Renal cortical epithelial cell (primary cell): ENCODE measurements at regions not wholly inside any gene's neighbourhood (a gene's known extent, or its start where the extent isn't known, plus 50 kb on each side); places are given as distances from the start of the nearest gene placed in this dataset.
A peak's percentile ranks its signal among the peaks of the same experiment; 100 is the strongest.
"Not testable (repeated sequence)": the region's sequence is repeated elsewhere in the genome, so short reads cannot be mapped to it uniquely, and the experiment has no call there.

Source experiments
- DNase-seq: peaks from one replicate; pipeline ENCODE4 v3.0.0-alpha.2; 2011; ENCODE audit warnings: low read depth

- no peak for DNase-seq
Measured at GRCh38 chr1:195697130-195697529, 911.1 kb downstream of the KCNT2 start.

GRCh38 chr1:195686764-195687163 is 921.5 kb downstream of the KCNT2 start:
- DNase-seq: no peak

- peak; percentile 74 for DNase-seq
Measured at GRCh38 chr1:195664628-195665027, 943.6 kb downstream of the KCNT2 start.

GRCh38 chr1:195663549-195664280 is 944.5 kb downstream of the KCNT2 start:
- peak; percentile 89 for DNase-seq

GRCh38 chr1:195656780-195657179 is 951.5 kb downstream of the KCNT2 start:
- no peak for DNase-seq

GRCh38 chr1:195648875-195649274 is 959.4 kb downstream of the KCNT2 start:
- DNase-seq: not testable (repeated sequence)

GRCh38 chr1:195637539-195637938 is 970.7 kb downstream of the KCNT2 start:
- DNase-seq: no peak

GRCh38 chr1:195618287-195618686 is 990.0 kb downstream of the KCNT2 start:
- DNase-seq: no peak

GRCh38 chr1:195617106-195617505 is 991.1 kb downstream of the KCNT2 start:
- no peak for DNase-seq

- DNase-seq: no peak
Measured at GRCh38 chr1:195608883-195609282, 999.4 kb downstream of the KCNT2 start.

- no peak for DNase-seq
Measured at GRCh38 chr1:195606483-195606882, 1001.8 kb downstream of the KCNT2 start.

- DNase-seq: peak; percentile 6
Measured at GRCh38 chr1:195604287-195604686, 1004.0 kb downstream of the KCNT2 start.

GRCh38 chr1:195597891-195598290 is 1010.3 kb downstream of the KCNT2 start:
- DNase-seq: no peak

GRCh38 chr1:195594773-195595172 is 1013.5 kb downstream of the KCNT2 start:
- DNase-seq: no peak

GRCh38 chr1:195594322-195594721 is 1013.9 kb downstream of the KCNT2 start:
- no peak for DNase-seq

- peak; percentile 95 for DNase-seq
Measured at GRCh38 chr1:195591917-195592672, 1016.1 kb downstream of the KCNT2 start.

- no peak for DNase-seq
Measured at GRCh38 chr1:195590649-195591048, 1017.6 kb downstream of the KCNT2 start.

- peak; percentile 73 for DNase-seq
Measured at GRCh38 chr1:195584870-195585624, 1023.2 kb downstream of the KCNT2 start.

GRCh38 chr1:195580988-195581387 is 1027.3 kb downstream of the KCNT2 start:
- no peak for DNase-seq

- DNase-seq: no peak
Measured at GRCh38 chr1:195577748-195578147, 1030.5 kb downstream of the KCNT2 start.

GRCh38 chr1:195576641-195577040 is 1031.6 kb downstream of the KCNT2 start:
- no peak for DNase-seq

- DNase-seq: no peak
Measured at GRCh38 chr1:195574511-195574910, 1033.7 kb downstream of the KCNT2 start.

- no peak for DNase-seq
Measured at GRCh38 chr1:195569934-195570333, 1038.3 kb downstream of the KCNT2 start.
